ENCODE measurements at regions not wholly inside any gene's neighbourhood (a gene's known extent, or its start where the extent isn't known, plus 50 kb on each side); places are given as distances from the start of the nearest gene placed in this dataset.

GRCh38 chr2:34785206-34785785 is 1186.2 kb upstream of the FAM98A start:
- TF ChIP-seq CTCF (IDR thresholded peaks at IDR 0.05): no peak
- no peak for TF ChIP-seq POLR2A (IDR thresholded peaks at IDR 0.05)

All from right lobe of liver (tissue), 4 donors.